Lower leg skin (tissue), 3 donors: ENCODE measurements at regions not wholly inside any gene's neighbourhood (a gene's known extent, or its start where the extent isn't known, plus 50 kb on each side); places are given as distances from the start of the nearest gene placed in this dataset.

Experiments
- POLR2A ChIP-seq, 2 donors: fragments of 450-650 bp; IDR thresholded peaks; one replicate each; pipeline ENCODE4 v1.6.1; 2016 to 2017; ENCODE audit warnings: antibody characterized with exemption in 2 of 2, mild to moderate bottlenecking in 1 of 2, moderate library complexity in 1 of 2
- TF ChIP-seq, protein P1 (sequence below), 3 donors: fragments of 450-650 bp; IDR thresholded peaks; one replicate each; pipeline ENCODE4 v1.5.1; 2016; ENCODE audit warnings: antibody characterized with exemption in 3 of 3, mild to moderate bottlenecking in 3 of 3, moderate library complexity in 2 of 3

DNA sequence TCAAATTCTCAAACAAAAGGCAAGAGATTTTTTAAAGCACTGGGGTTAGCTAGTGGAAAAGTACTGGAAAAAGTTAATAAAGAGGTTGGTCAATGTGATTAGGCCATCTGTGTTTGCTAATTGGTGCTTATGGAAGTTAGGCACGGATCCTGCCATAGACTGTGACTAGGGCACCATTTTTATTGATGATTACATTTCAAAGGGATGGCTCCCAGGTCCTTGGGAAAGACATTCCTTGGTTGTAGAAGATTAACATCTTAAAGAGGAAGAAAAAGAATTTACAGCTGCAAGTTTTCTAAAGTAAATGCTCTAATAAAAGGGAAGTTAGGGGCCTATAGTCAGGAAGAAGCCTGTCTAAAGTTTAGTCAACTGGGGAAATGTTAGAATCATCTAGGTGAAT, 1183.3 kb downstream of the DTWD2 start:
- TF ChIP-seq, protein P1, sequence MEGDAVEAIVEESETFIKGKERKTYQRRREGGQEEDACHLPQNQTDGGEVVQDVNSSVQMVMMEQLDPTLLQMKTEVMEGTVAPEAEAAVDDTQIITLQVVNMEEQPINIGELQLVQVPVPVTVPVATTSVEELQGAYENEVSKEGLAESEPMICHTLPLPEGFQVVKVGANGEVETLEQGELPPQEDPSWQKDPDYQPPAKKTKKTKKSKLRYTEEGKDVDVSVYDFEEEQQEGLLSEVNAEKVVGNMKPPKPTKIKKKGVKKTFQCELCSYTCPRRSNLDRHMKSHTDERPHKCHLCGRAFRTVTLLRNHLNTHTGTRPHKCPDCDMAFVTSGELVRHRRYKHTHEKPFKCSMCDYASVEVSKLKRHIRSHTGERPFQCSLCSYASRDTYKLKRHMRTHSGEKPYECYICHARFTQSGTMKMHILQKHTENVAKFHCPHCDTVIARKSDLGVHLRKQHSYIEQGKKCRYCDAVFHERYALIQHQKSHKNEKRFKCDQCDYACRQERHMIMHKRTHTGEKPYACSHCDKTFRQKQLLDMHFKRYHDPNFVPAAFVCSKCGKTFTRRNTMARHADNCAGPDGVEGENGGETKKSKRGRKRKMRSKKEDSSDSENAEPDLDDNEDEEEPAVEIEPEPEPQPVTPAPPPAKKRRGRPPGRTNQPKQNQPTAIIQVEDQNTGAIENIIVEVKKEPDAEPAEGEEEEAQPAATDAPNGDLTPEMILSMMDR (IDR thresholded peaks at IDR 0.05) = no peak
- TF ChIP-seq POLR2A (IDR thresholded peaks at IDR 0.05) = no peak
